HCT116 (cell line): ENCODE measurements at regions not wholly inside any gene's neighbourhood (a gene's known extent, or its start where the extent isn't known, plus 50 kb on each side); places are given as distances from the start of the nearest gene placed in this dataset.

Experiments used
- ATAC-seq: fragments of 200-7000 bp; cut with Tn5 transposase; 2 replicates; pipeline ENCODE4 v1.9.1; 2020; ENCODE audit warnings: mild to moderate bottlenecking, moderate library complexity
- BruUV-seq: library from RNA; stranded (reverse); fragments of 400-500 nt; replicated peaks from 2 replicates; lab custom pipeline; 2021; lab: Mats Ljungman, UMichigan
- CTCF ChIA-PET: fragments of 300-600 bp; sonication (Branson Sonifier 250); formaldehyde crosslinking; loops from one replicate; lab custom pipeline; 2021; ENCODE audit warnings: antibody characterized with exemption; lab: Charles Lee
- POLR2A ChIA-PET: fragments of 300-600, 350-600 bp; sonication (Branson Sonifier 250); formaldehyde crosslinking; loops from one replicate; lab custom pipeline; 2021; ENCODE audit warnings: antibody characterized with exemption; lab: Charles Lee
- RAD21 ChIA-PET, 2 experiments: fragments of 300-600 bp; sonication (Branson Sonifier 250); formaldehyde crosslinking; loops; one replicate each; lab custom pipeline; 2023; ENCODE audit warnings: low total read pairs in 2 of 2; ENCODE audit not compliant: uncharacterized antibody in 2 of 2, unreplicated experiment in 2 of 2, low non-redundant PET in 1 of 2; lab: Charles Lee
- DNase-seq: peaks from one replicate; pipeline ENCODE4 v3.0.0-alpha.2; 2010; ENCODE audit warnings: low read depth, low spot score
- H2AFZ ChIP-seq: fragments of 200-600 bp; shearing (Covaris generic), sonication (generic); 2 replicates; pipeline ENCODE4 v1.6.1; 2017; ENCODE audit warnings: low read depth, mixed run types, mixed read lengths, antibody characterized with exemption, low read length; ENCODE audit not compliant: poor library complexity, severe bottlenecking
- H3K27ac ChIP-seq: 2 replicates; pipeline ENCODE4 v1.5.1; 2012; ENCODE audit warnings: low read depth, low read length
- H3K27me3 ChIP-seq: fragments of 200-600 bp; sonication (generic); 2 replicates; pipeline ENCODE4 v1.6.1; 2016; ENCODE audit warnings: mixed run types, low read length, mixed read lengths; ENCODE audit not compliant: insufficient read depth
- H3K36me3 ChIP-seq, 2 experiments: fragments of 200-500 bp in 1 of 2; fragments of 200-600 bp in 1 of 2; sonication (Bioruptor generic) in 1 of 2; sonication (generic) in 1 of 2; 2 replicates each; pipeline versions ENCODE4 v1.5.1 to v1.6.1; 2014 to 2016; ENCODE audit warnings: low read length in 2 of 2, inconsistent platforms in 1 of 2, mixed read lengths in 1 of 2, mixed run types in 1 of 2; ENCODE audit not compliant: insufficient read depth in 2 of 2, control insufficient read depth in 1 of 2
- H3K4me1 ChIP-seq, 2 experiments: fragments of 200-600 bp in 1 of 2; sonication (generic) in 1 of 2; 2 replicates each; pipeline versions ENCODE4 v1.5.1 to v1.6.1; 2012 to 2017; ENCODE audit warnings: low read length in 2 of 2, inconsistent platforms in 1 of 2, mild to moderate bottlenecking in 1 of 2, mixed read lengths in 1 of 2, mixed run types in 1 of 2, moderate library complexity in 1 of 2; ENCODE audit not compliant: insufficient read depth in 2 of 2, control insufficient read depth in 1 of 2
- H3K4me2 ChIP-seq: fragments of 200-600 bp; sonication (generic); 2 replicates; pipeline ENCODE4 v1.6.1; 2017; ENCODE audit warnings: mixed run types, low read length, mixed read lengths
- H3K4me3 ChIP-seq, 2 experiments: fragments of 200-600 bp in 1 of 2; sonication (generic) in 1 of 2; replicated peaks in 1 of 2; 2 replicates each; pipeline ENCODE4 v1.5.1; 2011 to 2016; ENCODE audit warnings: low read length in 2 of 2, control low read depth in 1 of 2, low read depth in 1 of 2, mild to moderate bottlenecking in 1 of 2, mixed read lengths in 1 of 2, mixed run types in 1 of 2
- H3K79me2 ChIP-seq: fragments of 200-600 bp; sonication (generic); 2 replicates; pipeline ENCODE4 v1.6.1; 2017; ENCODE audit warnings: mild to moderate bottlenecking, mixed run types, low read length, moderate library complexity, mixed read lengths; ENCODE audit not compliant: insufficient read depth
- H3K9ac ChIP-seq: fragments of 200-600 bp; sonication (generic); 2 replicates; pipeline ENCODE4 v1.6.1; 2016; ENCODE audit warnings: low read length, mixed read lengths
- H3K9me2 ChIP-seq: fragments of 200-600 bp; sonication (generic), shearing (Covaris generic); 2 replicates; pipeline ENCODE4 v1.6.1; 2017; ENCODE audit warnings: mixed run types, mild to moderate bottlenecking, moderate library complexity; ENCODE audit not compliant: insufficient read depth
- H3K9me3 ChIP-seq, 2 experiments: fragments of 200-500 bp in 1 of 2; fragments of 200-600 bp in 1 of 2; sonication (Bioruptor generic) in 1 of 2; sonication (generic) in 1 of 2; 2 replicates each; pipeline ENCODE4 v1.6.1; 2014 to 2017; ENCODE audit warnings: low read length in 2 of 2, mixed read lengths in 2 of 2, inconsistent platforms in 1 of 2, low read depth in 1 of 2, mild to moderate bottlenecking in 1 of 2, mixed run types in 1 of 2, moderate library complexity in 1 of 2; ENCODE audit not compliant: control insufficient read depth in 1 of 2, insufficient read depth in 1 of 2
- H4K20me1 ChIP-seq: fragments of 200-600 bp; sonication (generic), shearing (Covaris generic); 2 replicates; pipeline ENCODE4 v1.6.1; 2017; ENCODE audit warnings: mixed run types, mild to moderate bottlenecking, moderate library complexity; ENCODE audit not compliant: insufficient read depth
- CEBPB ChIP-seq: IDR thresholded peaks from 2 replicates; pipeline ENCODE4 v1.6.1; 2012; ENCODE audit warnings: low read depth
- EGR1 ChIP-seq: IDR thresholded peaks from 2 replicates; pipeline ENCODE4 v1.6.1; 2012; ENCODE audit warnings: low read depth
- FOSL1 ChIP-seq: IDR thresholded peaks from 2 replicates; pipeline ENCODE4 v1.6.1; 2012; ENCODE audit warnings: low read depth
- JUND ChIP-seq: IDR thresholded peaks from 2 replicates; pipeline ENCODE4 v1.6.1; 2012
- POLR2AphosphoS5 ChIP-seq: IDR thresholded peaks from 2 replicates; pipeline ENCODE4 v1.6.1; 2011; ENCODE audit warnings: mild to moderate bottlenecking, low read depth, low read length, moderate library complexity
- RAD21 ChIP-seq: IDR thresholded peaks from 2 replicates; pipeline ENCODE4 v1.6.1; 2012; ENCODE audit warnings: low read depth, mild to moderate bottlenecking
- SP1 ChIP-seq: IDR thresholded peaks from 2 replicates; pipeline ENCODE4 v1.6.1; 2012; ENCODE audit warnings: low read depth
- SRF ChIP-seq: IDR thresholded peaks from 2 replicates; pipeline ENCODE4 v1.6.1; 2012; ENCODE audit warnings: low read depth
- YY1 ChIP-seq: IDR thresholded peaks from 2 replicates; pipeline ENCODE4 v1.6.1; 2011; ENCODE audit warnings: low read length, low read depth, moderate library complexity, mild to moderate bottlenecking; ENCODE audit not compliant: insufficient replicate concordance; ENCODE audit errors: extremely low read depth
- ZFX ChIP-seq: fragments of 450-650 bp; IDR thresholded peaks from 2 replicates; pipeline ENCODE4 v1.6.1; 2017
- ZNF274 ChIP-seq: fragments of 200-500 bp; sonication (Bioruptor generic); IDR thresholded peaks from 2 replicates; pipeline ENCODE4 v1.6.1; 2014; ENCODE audit warnings: mild to moderate bottlenecking, low read depth, low read length, inconsistent platforms
- intact Hi-C: fragments of 100-400 bp; cut with micrococcal nuclease; formaldehyde crosslinking; loops from 2 replicates; pipeline ENCODE4 v1.10.0; 2022
- TF ChIP-seq, protein P1 (sequence below), 3 experiments: fragments of 200-600 bp in 1 of 3; sonication (generic) in 1 of 3; IDR thresholded peaks in 2 of 3; conservative IDR thresholded peaks in 1 of 3; 2 replicates each; pipeline ENCODE4 v1.5.1; 2012 to 2017; ENCODE audit warnings: low read depth in 2 of 3, low read length in 2 of 3, antibody characterized with exemption in 1 of 3, borderline replicate concordance in 1 of 3, control low read depth in 1 of 3, mild to moderate bottlenecking in 1 of 3, mixed read lengths in 1 of 3, mixed run types in 1 of 3, moderate library complexity in 1 of 3; ENCODE audit not compliant: insufficient read depth in 1 of 3
- TF ChIP-seq, protein P2 (sequence below): IDR thresholded peaks from 2 replicates; pipeline ENCODE4 v1.6.1; 2012

DNA sequence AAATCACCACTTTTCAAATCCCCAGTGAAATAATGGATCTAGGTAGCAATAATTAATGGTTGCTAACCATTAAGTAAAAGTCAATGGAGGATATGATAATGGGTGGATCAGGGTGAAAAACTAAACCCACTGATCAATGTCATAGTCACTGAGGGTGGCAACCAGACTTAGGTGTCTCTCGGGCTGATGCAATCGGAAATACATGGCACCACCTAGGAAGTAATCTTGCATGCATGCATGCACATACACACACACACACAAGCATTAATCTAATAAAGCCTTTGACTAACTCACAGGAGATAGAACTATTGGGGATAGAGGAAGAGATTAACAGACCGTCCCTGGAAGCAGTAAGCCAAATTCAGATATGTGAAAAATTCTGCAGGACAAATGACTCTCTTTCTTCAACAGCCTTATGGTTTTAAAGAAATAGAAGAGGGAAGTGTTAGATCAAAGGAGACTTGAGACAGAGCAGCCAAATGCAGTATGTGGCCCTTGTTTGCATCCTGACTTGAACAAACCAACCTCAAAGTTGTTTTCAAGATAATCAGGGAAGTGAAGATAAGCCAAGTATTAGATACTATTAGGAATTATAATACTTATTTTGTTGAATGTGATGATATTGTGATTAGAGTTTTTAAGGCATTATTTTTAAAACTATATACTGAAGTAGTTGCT is 186.0 kb upstream of the RMP24 start:
- Histone ChIP-seq H3K4me2 (no peak overlapping the region), H3K9ac (no peak overlapping the region), H3K27me3 (peaks cover 10% of the 10 kb centered on the region; the same call in 1 of the 2 replicates), H3K36me3 (no peaks in the 10 kb centered on the region), H3K79me2 (no peaks in the 10 kb centered on the region), H3K9me2 (no peaks in the 10 kb centered on the region), H2AFZ (no peak overlapping the region), H3K4me3 (no peak overlapping the region), H3K27ac (no peak overlapping the region), H3K9me3 (no peaks in the 10 kb centered on the region), H3K4me1 (no peaks in the 10 kb centered on the region), H4K20me1 (no peaks in the 10 kb centered on the region)
- ATAC-seq: no peak
- no TSS peak for BruUV-seq
- POLR2A ChIA-PET: no interaction called here
- intact Hi-C loops: loop anchor here (10.0 kb wide), 1 partner anchor 62 kb away; no protein-coding TSS in a partner anchor
- DNase-seq: no peak
- RAD21 ChIA-PET: no interaction called here
- TF ChIP-seq CEBPB (no peak), YY1 (no peak), RAD21 (no peak), JUND (no peak), ZFX (no peak), SRF (no peak), FOSL1 (no peak), EGR1 (no peak), SP1 (no peak), POLR2AphosphoS5 (no peak), ZNF274 (no peak)
- TF ChIP-seq, protein P1, sequence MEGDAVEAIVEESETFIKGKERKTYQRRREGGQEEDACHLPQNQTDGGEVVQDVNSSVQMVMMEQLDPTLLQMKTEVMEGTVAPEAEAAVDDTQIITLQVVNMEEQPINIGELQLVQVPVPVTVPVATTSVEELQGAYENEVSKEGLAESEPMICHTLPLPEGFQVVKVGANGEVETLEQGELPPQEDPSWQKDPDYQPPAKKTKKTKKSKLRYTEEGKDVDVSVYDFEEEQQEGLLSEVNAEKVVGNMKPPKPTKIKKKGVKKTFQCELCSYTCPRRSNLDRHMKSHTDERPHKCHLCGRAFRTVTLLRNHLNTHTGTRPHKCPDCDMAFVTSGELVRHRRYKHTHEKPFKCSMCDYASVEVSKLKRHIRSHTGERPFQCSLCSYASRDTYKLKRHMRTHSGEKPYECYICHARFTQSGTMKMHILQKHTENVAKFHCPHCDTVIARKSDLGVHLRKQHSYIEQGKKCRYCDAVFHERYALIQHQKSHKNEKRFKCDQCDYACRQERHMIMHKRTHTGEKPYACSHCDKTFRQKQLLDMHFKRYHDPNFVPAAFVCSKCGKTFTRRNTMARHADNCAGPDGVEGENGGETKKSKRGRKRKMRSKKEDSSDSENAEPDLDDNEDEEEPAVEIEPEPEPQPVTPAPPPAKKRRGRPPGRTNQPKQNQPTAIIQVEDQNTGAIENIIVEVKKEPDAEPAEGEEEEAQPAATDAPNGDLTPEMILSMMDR (IDR thresholded peaks at IDR 0.05 in 2 of 3, conservative IDR thresholded peaks at IDR 0.05 in 1 of 3; ENCODE audit: borderline replicate concordance in 1 of 3, insufficient read depth in 1 of 3, low read depth in 2 of 3, low read length in 2 of 3): no peak
- TF ChIP-seq, protein P2, sequence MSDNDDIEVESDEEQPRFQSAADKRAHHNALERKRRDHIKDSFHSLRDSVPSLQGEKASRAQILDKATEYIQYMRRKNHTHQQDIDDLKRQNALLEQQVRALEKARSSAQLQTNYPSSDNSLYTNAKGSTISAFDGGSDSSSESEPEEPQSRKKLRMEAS: no peak
- CTCF ChIA-PET: no interaction called here
